H54 (cell line): ENCODE measurements at regions not wholly inside any gene's neighbourhood (a gene's known extent, or its start where the extent isn't known, plus 50 kb on each side); places are given as distances from the start of the nearest gene placed in this dataset.

ENCODE experiments used
- DNase-seq: peaks from one replicate; pipeline ENCODE4 v3.0.0; 2011; ENCODE audit warnings: low spot score, mixed read lengths; ENCODE audit not compliant: insufficient read length
- FAIRE-seq: peaks from 3 replicates; lab custom pipeline; 2011; peaks lifted over from hg19 to GRCh38; lab: Jason Lieb, UNC
- POLR2A ChIP-seq: IDR thresholded peaks from 2 replicates; pipeline ENCODE4 v1.6.1; 2011; ENCODE audit warnings: low read depth, mild to moderate bottlenecking, low read length

DNA sequence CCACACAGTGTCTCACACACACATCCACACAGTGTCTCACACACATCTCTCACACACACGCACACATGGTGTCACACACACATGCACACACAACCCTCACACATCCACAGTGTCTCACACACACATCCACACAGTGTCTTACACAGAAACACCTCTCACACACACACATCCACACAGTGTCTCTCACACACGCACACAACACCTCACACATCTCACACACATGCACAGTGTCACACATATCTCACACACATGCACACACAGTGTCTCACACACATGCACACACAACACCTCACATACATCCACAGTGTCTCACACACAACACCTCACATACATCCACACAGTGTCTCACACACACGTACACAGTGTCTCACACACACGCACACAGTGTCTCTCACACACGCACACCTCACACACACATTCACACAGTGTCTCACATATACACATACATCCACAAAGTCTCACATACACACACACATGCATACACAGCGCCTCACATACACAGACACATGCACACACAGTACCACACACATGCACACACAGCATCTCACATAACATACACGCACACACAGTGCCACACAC lies 473.9 kb upstream of the HS6ST1 start:
- FAIRE-seq, result no peak
- no peak for DNase-seq
- no peak for TF ChIP-seq POLR2A

- no peak for TF ChIP-seq POLR2A
- no peak for FAIRE-seq
- no peak for DNase-seq
Observed at GRCh38 chr2:128793404-128793803, 474.7 kb upstream of the HS6ST1 start.

DNA sequence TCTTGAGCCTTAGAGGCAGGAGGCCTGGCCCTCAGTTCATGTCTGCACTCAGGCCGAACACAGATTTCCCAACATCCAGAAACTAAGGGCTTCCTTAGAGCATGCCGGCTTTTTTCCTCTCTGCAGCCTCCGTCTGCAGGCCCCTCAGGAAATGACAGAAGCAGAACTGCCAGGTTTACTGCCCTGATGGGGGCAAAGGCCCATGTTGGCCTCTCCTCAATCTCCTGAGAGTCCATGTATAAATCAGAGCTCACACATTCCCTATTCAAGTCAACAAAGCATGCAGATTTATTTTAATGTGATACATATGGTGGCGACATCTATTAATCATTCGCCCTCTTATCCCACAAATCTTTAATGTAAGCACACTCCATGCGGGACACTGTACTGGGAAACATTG lies 475.6 kb upstream of the HS6ST1 start:
- FAIRE-seq (no peak), DNase-seq (no peak)
- no peak for TF ChIP-seq POLR2A

GRCh38 chr2:128796321-128796720 lies 477.7 kb upstream of the HS6ST1 start:
- DNase-seq (no peak), FAIRE-seq (no peak)
- TF ChIP-seq POLR2A, result no peak

- DNase-seq (no peak), FAIRE-seq (no peak)
- TF ChIP-seq POLR2A, result no peak
Observed at GRCh38 chr2:128797092-128797491, 478.4 kb upstream of the HS6ST1 start.

DNA sequence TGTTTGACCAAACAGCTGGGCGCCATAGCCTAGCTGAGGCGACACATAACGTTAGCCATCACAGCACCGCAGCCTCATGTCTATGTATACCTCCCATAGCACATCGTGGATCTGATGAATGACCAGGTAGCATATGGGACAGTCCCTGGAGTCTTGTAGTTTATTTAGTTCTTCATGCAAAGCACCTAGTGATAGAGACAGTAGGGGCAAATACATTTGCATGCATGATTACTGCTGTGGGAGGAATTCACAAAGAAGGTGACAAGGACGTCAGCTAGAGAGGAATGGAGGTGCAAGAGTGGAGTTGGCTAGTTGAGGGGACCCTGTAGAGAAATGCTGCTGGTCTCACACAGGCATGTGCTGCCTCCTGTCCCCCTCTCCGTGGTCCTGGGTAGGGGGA lies 478.9 kb upstream of the HS6ST1 start:
- no peak for DNase-seq
- TF ChIP-seq POLR2A, result no peak
- no peak for FAIRE-seq

GRCh38 chr2:128797937-128798336 lies 479.3 kb upstream of the HS6ST1 start:
- TF ChIP-seq POLR2A, result no peak
- FAIRE-seq, result no peak

DNA sequence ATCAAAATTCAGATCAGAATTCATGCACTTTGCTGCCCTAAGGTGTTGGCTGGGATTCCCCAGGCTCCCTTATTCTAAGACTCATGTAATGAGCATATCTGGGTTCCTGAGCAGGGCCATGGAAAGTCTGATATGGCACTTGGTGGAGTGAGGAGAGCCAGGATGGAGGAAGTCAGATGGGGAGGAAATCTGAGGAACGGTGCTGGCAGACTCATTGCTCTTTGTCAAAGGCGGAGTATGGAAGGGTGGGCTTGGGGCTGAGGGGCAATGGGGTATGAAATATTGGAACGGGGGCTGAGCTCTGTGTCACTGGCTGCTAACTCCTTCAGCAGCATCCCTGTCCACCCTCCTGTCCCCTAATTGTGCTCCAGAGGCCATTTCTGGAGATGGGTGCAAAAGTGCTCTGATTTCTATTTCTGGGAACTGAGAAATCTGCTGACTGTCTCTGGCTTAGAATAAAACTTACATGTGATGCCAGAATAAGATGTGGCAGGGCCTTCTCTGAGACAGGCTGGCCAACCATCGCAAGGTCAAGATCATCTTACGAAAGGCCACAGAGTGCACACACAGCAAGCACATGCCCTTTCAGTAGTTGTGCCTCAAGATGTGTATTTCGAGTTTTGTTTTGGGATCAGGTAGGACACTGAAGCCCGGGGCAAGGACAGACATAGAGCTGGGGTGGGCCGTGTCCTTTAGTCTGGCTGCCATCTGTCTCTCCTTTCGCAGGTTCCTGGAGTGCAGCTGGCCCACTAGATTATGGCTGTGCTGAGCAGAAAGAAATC lies 480.0 kb upstream of the HS6ST1 start:
- DNase-seq (no peak), FAIRE-seq (no peak)
- no peak for TF ChIP-seq POLR2A

More at GRCh38 chr2:128797937-128798336, 479.3 kb upstream of the HS6ST1 start:
- DNase-seq, result no peak

GRCh38 chr2:128799284-128799552 lies 480.6 kb upstream of the HS6ST1 start:
- no peak for DNase-seq
- TF ChIP-seq POLR2A, result no peak
- no peak for FAIRE-seq

- TF ChIP-seq POLR2A, result no peak
- DNase-seq, result no peak
- no peak for FAIRE-seq
Observed at GRCh38 chr2:128799730-128800129, 481.1 kb upstream of the HS6ST1 start.

DNA sequence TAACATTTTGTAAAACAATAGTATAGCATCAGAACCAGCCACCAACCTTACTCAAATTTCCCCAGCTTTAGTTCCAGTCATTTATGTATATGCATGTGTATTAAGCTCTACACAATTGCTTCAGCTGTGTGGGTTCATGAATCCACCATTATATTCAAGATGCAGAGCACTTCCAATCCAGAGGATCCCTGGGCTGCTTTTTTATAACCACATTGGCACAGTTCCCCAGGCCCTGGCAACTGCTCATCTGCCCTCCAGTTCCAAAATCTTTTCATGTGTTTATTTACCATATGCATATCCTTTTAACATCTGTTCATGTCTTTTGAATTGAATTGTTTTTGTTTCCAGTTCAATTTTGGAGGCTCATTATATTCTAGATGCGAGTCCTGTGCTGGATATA lies 482.9 kb upstream of the HS6ST1 start:
- FAIRE-seq, result no peak
- no peak for TF ChIP-seq POLR2A
- no peak for DNase-seq

- TF ChIP-seq POLR2A, result no peak
- FAIRE-seq, result no peak
Observed at GRCh38 chr2:128803222-128803621, 484.6 kb upstream of the HS6ST1 start.

GRCh38 chr2:128805237-128805636 lies 486.6 kb upstream of the HS6ST1 start:
- FAIRE-seq (no peak), DNase-seq (no peak)
- TF ChIP-seq POLR2A, result no peak

More at GRCh38 chr2:128803222-128803621, 484.6 kb upstream of the HS6ST1 start:
- DNase-seq, result no peak

DNA sequence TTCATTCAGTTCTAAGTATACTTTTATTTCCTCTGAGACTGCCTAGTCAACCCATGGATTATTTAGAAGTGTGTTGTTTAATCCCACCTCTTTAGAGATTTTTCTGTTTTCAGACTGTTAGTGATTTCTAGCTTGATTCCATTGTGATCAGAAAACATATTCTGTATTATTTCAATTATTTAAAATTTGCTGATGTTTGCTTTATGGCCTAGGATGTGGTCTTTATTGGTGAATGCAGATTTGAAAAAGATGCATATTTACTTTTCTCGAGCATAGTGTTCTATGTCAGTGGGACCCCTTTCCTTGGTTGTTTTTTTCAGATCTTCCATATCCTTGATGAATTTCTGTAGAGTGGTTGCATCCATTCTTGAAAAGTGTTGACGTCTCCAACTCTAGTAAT lies 487.2 kb upstream of the HS6ST1 start:
- no peak for TF ChIP-seq POLR2A
- DNase-seq (no peak), FAIRE-seq (no peak)

DNA sequence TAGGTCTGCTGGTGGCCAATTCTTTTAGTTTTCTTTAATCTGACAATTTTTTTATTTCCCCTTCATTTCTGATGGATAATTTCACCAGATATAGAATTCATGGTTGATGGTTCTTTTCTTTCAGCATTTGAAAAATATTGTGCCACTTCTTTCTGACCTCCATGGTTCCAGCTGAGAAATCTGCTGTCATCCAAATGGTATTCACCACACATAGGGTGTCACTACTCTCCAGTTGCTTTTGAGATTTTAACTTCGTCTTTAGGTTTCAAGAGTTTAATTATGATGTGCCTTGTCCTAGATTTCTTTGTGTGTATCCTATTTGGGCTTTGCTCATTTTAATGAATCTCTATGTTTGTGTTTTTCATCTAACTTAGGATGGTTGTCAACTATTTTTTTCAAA lies 488.6 kb upstream of the HS6ST1 start:
- no peak for TF ChIP-seq POLR2A
- DNase-seq, result no peak
- no peak for FAIRE-seq
